ENCODE measurements at regions not wholly inside any gene's neighbourhood (a gene's known extent, or its start where the extent isn't known, plus 50 kb on each side); places are given as distances from the start of the nearest gene placed in this dataset.
A peak's percentile ranks its signal among the peaks of the same experiment; 100 is the strongest.
"Not testable (repeated sequence)": the region's sequence is repeated elsewhere in the genome, so short reads cannot be mapped to it uniquely, and the experiment has no call there.

DNA sequence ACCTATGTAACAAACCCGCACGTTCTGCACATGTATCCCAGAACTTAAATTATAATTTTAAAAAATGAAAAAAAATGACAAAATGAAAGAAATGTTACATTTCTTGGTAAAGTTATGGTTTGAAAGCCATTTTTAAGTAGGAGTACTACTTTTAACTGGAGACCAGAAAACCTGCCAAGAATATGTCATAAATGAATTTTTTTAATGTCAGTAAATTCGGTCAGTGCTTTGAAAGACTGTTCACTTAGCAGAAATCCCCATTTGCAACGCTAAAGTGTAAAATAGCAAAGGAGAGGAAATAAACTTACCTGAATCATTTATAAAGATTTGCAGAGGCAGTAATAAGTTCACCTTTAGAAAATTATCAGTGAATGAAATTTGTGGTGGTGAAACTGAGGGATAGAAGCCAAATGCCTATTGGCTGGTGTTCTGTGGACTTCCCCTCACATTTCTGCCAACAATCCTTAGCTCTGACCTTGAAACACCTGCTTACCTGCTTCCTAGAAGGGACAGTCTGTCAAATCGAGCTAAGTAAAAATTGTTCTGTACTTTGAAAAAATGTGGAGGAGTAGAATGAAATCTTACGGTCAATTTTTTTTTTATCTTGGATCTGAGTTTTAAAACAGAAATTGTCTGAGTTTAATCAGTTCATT is 714.2 kb downstream of the SLC6A15 start:
- no peak for DNase-seq

DNA sequence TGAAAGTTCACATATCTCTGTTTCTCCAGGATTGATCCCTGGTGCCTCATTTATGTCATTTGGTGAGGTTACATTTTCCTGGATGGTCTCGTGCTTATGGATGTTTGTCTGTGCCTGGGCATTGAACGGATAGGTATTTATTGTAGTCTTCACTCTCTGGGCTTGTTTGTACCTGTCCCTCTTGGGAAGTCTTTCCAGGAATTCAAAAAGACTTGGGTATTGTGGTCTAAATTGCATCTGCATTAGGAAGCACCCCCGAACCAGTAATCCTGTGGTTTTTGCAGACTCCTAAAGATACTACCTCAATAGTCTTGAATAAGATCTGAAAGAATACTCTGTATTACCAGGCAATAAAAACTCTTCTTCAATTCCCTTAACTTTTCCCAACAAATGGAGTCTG is 720.8 kb downstream of the SLC6A15 start:
- DNase-seq = no peak

- DNase-seq = no peak
Observed at GRCh38 chr12:84186433-84186832, 726.2 kb downstream of the SLC6A15 start.

- no peak for DNase-seq
Observed at GRCh38 chr12:84183576-84183975, 729.0 kb downstream of the SLC6A15 start.

GRCh38 chr12:84174115-84174514 is 738.5 kb downstream of the SLC6A15 start:
- DNase-seq = no peak

- DNase-seq = no peak
Observed at GRCh38 chr12:84172823-84173424, 739.7 kb downstream of the SLC6A15 start.

GRCh38 chr12:84166812-84167211 is 745.8 kb downstream of the SLC6A15 start:
- DNase-seq = no peak

- DNase-seq = no peak
Observed at GRCh38 chr12:84165998-84166571, 746.5 kb downstream of the SLC6A15 start.

DNA sequence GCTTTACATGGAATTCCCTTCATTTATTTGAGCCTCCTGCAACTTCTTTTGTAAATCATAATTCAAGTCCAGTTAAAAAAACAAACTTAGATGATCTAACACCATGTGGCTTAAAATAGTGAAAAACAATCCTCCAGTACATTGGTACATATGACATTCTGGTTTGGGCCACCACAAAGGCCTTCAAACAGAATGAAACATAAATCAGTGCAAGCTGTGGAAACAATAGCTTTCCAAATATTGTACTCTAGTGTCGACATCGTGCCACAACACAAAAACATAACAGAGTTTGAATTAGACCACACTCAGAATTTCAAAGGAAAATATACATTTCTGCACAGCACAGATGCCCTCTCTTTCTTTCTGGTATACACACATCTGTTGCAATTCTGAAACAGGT is 751.3 kb downstream of the SLC6A15 start:
- DNase-seq = no peak

GRCh38 chr12:84159260-84159659 is 753.3 kb downstream of the SLC6A15 start:
- DNase-seq = no peak

- no peak for DNase-seq
Observed at GRCh38 chr12:84157170-84157569, 755.4 kb downstream of the SLC6A15 start.

DNA sequence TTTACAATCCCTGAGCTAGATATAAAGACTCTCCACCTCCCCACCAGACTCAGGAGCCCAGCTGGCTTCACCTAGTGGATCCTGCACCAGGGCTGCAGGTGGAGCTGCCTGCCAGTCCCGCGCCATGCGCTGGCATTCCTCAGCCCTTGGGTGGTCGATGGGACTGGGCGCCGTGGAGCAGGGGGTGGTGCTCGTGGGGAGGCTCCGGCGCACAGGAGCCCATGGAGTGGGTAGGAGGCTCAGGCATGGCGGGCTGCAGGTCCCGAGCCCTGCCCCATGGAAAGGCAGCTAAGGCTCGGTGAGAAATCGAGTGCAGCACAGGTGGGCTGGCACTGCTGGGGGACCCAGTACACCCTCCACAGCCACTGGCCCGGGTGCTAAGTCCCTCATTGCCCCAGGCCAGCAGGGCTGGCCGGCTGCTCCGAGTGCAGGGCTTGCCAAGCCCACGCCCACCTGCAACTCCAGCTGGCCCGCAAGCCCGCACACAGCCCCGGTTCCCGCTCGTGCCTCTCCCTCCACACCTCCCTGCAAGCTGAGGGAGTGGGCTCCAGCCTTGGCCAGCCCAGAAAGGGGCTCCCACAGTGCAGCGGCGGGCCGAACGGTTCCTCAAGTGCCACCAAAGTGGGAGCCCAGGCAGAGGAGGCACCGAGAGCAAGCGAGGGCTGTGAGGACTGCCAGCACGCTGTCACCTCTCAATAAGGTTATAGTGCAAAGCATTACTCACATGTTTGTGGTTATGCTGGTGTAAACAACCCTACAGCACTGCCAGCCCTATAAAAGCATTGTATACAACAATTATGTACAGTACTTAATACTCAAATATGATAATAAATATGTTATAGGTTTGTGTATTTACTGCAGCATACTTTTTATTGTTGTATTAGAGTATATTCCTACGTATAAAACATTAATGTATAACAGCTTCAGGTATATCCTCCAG is 757.3 kb downstream of the SLC6A15 start:
- DNase-seq = not testable (repeated sequence)

GRCh38 chr12:84154439-84154990 is 758.1 kb downstream of the SLC6A15 start:
- not testable (repeated sequence) for DNase-seq

DNA sequence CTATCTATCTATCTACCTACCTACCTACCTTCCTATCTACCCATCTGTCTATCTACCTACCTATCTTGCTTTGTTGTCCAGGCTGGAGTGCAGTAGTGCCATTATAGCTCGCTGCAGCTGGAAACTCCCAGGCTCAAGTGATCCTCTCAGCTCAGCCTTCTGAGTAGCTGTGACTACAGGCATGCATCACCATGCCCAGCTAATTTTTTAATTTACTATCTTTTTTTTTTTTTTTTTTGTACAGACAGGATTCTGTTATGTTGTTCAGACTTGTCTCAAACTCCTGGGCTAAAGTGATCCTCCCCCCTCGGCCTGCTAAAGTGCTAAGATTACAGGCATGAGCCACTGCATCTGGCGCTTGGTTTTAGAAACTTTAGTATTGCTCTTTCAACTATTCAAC is 762.4 kb downstream of the SLC6A15 start:
- DNase-seq = no peak

GRCh38 chr12:84148335-84148734 is 764.3 kb downstream of the SLC6A15 start:
- no peak for DNase-seq

- peak; percentile 82 for DNase-seq
Observed at GRCh38 chr12:84136862-84137367, 775.7 kb downstream of the SLC6A15 start.

- DNase-seq = no peak
Observed at GRCh38 chr12:84135586-84136279, 776.9 kb downstream of the SLC6A15 start.

- peak; percentile 12 for DNase-seq
Observed at GRCh38 chr12:84134797-84135366, 777.7 kb downstream of the SLC6A15 start.

DNA sequence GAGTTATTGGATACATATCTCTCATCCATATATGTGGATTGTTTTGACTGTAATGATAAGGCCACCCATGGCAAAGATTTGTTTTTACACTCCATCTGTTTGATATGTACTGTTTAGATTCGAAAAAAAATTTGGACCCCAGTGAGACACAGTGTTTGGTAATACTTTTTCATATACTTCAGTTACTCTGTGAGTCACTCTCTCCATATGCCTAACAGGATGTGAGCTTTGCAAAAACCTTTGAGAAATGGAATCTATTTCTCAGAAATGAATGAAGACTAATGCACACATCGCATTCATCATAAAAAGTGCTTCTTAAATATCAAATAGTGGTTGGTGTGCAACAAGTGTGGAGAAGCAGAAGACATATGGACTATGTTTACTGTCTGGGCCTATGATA is 781.5 kb downstream of the SLC6A15 start:
- DNase-seq = peak; percentile 65

DNA sequence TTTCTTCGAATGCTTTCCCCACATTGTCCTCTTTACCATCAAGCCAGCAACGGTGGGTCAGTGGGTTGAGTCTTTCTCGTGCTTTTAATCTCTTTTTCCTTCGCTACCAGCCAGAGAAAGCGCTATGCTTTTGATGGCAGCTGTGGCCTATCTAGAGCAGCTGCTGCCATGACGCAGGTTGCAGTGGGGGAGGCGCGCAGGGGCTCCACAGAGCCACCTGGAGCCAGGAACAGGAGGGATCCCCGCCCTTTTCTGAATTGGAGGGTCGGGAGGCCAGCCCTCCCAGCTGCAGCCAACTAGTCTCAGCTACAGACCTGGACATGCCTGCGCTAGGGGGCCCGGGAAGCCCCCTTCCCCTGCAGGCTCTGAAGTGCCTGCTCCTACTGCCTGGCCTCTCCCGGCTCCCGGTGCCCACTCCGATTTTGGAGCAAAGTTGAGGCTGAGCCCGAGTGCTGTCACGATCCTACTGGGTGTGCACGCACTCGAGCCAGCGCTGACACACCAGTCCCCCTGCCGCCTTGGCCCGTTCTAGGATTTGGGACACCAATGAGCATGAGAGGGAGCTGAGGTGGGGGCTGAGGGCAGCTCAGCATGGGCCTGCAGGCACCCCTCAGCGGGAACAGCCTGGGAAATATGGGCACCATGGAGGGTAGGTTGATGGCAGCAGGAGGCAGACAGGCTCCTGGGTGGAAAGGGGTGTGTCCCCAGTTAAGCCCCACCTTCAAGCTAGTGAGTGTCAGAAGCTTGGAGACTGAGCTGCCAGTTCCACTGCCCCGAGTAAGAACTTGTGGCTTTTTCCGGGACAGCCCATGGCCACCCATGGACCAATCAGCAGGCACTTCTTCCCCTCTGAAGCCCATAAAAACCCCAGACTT is 784.2 kb downstream of the SLC6A15 start:
- DNase-seq = no peak

DNA sequence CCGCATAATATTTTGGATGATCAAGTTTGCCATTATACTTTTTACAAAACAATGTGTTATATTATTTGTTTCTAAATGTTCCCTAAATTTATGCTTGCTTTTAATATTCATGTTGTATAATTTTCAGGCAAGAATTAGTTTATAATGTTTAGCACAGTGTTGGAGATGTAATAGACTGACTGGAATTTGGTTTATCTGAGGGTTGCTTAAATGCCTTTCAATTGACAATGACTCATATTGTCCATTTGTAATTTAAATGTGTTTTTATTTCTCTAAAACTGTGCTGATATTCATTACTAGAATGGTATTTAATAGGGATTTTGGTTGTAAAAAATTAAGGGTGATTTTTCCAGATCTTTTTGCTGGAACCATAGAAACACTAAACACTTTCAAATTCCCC is 788.4 kb downstream of the SLC6A15 start:
- DNase-seq = no peak
